A204.1 (cell line): ENCODE measurements at regions not wholly inside any gene's neighbourhood (a gene's known extent, or its start where the extent isn't known, plus 50 kb on each side); places are given as distances from the start of the nearest gene placed in this dataset.
A peak's percentile ranks its signal among the peaks of the same experiment; 100 is the strongest.
"Not testable (repeated sequence)": the region's sequence is repeated elsewhere in the genome, so short reads cannot be mapped to it uniquely, and the experiment has no call there.

ENCODE experiments used
- FAIRE-seq: peaks from 2 replicates; lab custom pipeline; 2012; peaks lifted over from hg19 to GRCh38; lab: Jason Lieb, UNC

DNA sequence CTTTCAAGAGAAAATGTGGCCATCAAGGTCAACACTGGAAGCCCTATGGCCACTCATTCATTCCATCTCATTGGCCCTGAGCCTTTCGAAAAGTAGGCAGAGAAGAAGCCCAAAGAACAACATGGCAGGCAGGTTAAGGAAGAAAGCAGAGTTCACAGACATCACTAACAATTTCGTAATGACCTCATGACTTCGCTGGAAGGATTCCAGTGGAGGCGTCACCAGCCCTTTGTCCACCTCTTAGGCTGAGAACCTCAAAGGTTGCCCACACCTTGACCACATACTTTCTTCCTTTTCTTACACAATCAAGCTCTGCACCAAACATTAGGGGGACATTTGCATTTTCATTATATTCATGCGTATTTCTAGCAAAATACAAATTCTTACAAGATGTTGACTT is 252.4 kb upstream of the PLGLB2 start:
- FAIRE-seq: not testable (repeated sequence)

DNA sequence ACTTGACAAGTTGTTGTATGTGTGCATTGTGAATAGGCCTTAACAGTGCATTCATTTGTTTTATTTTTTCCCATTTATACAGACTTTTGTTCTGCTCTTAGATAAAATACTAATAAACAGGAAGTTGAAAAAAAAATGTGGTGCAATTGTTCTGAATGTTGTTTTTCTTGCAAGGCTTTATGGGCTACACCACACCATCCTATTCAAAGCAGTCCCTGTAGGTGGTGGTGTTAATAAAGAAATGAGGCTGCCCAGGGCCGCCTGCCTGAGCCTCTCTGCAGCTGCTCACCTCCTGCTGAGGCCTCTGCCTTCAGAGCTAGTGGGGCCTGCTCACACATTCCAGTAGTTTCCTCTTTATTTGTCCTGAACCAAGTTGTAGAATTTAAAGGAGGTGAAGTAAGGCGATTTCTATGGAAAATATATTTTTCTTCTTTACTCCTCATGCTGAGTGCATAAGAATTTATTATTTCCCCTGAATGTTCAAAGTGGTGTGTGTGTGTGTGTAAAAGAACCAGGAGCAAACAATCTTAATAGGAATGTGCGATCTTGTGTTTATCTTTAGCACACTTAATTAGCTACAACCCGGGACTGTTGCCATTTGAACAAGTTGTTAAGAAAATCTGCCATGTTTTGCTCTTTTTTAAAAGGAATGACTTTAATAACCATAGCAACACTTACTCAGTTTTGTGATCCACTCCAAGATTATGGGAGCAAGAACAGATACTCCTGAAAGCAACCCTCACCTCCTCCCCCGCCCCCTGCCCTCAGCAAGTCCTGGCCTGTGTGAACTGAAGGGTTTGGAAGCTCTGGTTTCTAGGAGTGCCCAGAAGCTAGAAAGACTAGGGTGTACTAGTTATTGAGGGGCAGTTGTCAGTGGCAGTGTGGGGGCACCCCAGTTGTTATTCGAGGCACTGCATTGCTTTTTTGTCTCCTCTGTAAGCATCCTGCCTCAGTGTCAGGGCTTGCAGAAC is 251.6 kb upstream of the PLGLB2 start:
- not testable (repeated sequence) for FAIRE-seq

DNA sequence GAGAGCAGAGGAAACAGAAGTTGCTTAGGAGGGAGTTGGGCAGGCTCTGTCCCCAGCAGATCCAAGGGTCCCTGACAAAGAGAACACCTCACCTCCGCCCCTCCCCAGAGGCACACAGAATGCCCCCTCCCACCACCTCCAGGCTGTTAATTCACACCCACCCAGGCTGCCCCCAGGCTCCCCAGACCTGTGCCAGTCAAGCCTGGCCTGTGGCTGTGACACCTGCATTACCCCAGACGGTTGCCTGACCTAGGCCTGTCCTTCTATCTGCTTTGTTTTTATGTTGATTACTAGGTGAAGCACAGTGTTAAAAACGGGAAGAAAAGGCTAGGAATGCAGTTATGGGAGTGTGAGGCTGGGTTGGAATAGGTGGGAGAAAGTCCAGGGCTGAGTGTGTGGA is 250.8 kb upstream of the PLGLB2 start:
- FAIRE-seq: not testable (repeated sequence)

DNA sequence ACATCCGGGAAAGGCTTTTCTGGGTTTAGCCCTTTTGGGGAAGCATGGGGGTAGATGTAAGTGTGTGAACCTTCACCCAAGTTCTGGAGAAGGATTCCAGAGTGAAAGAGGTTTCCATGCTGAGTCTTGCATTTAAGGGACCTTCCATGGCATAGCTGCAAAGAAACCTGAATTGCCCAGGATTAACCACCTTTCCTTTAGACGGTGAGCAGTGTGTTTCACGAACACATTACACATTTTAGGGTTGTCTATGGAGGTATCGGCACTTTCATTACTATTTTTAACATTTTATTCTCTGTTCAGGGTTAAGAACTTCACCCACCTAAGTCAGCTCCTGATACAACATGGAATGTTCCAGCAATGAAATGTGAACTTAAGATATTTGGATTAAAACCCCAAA is 250.2 kb upstream of the PLGLB2 start:
- FAIRE-seq: not testable (repeated sequence)

DNA sequence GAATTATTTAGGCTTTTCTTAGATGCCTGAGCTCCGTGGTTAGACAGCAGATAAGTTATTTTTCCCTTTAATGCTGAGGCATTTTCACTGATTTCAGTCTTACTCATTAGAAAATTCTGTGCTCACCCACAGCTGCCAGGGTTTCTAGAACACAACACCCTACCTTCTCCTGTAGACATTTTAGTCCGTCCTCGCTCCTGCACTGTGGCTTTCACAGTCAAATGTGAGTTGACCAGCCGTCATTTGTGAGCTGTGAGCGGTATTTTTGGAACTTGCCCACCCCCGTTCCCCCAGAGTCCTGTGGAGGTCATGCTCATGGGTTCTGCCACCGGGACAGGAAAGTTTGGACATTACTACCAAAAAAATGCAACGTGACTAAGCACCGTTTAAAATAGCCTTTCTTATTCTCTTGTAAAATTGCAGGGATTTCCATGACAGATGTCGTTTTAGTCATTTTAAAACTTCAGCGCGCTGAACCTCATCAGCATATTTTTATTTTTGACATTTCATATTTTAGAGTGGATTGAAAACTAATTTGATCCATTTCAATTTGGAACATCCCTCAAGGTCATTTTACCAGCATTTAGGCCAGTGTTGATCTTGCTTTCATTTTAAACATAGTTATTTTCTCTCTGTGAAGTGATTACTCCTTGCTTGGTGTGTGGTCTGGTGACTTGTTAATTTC is 249.6 kb upstream of the PLGLB2 start:
- not testable (repeated sequence) for FAIRE-seq

DNA sequence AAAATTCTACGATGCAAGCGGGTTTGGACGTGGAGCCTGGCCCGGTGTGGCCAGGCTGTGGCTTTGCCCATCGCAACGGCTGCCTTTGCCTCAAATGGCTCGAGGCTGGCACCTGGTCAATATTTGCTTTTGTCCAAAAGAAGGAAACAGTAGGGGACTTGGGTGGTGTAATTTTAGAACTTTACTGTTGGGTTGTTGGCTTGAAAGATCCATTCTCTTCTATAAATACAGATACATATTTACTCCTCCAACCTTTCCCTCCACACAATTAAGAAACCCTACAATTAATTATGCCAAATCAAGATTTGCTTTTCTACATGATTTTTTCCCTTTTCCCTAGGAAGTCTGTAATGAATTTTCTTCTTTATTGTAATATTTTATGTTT is 249.0 kb upstream of the PLGLB2 start:
- FAIRE-seq: not testable (repeated sequence)

DNA sequence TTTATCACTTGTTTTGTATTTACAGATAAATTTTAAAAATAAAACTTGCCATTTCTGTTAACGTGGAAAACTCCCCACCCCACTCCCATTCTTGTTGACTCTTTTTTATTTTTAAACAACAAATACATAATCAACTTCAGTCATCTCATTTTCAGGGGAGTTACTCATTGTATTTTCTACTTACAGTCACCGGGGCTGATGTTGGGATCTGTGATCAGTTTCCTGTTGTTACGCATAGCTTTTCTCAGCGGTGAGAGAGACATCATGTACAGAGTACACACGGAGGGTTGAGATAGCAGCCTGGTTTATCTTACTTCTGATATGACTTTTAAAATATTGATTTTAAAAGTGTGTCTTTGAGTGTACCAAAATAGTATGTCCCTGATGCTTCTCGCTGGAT is 248.0 kb upstream of the PLGLB2 start:
- not testable (repeated sequence) for FAIRE-seq

DNA sequence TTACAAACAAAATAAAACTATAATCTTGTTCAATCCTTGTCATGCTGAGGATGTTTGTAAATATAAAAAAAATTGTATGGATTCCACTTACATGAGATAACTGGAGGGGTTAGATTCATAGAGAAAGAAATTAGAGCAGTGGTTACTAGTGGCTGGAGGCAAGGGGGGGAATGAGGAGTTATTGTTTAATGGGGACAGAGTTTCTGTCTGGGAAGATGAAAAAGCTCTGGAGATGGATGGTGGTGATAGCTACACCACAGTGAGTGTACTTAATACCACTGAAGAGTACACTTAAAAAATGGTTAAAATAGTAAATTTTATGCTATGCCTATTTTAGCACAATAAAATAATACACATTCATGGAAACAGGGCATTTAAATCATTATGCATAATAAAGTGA is 247.5 kb upstream of the PLGLB2 start:
- not testable (repeated sequence) for FAIRE-seq

DNA sequence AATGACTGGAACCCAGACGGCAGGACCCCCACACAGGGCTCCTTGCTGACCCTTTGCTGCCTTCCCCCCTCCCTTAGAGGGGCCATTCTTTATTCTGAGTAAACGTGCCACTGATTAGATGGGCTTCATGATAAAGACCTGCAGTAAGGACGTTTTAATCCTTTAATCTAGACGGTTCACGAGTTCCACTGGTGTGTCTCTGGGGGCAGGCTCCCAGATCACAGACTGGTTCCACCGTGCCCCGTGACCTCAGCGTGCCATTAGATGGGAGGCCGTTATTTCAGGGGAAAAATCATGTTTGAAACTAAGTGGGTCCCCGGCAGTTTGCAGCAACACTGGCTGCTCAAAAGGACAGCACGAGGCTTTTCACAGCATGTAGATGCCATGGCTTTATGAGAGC is 246.9 kb upstream of the PLGLB2 start:
- FAIRE-seq: not testable (repeated sequence)

DNA sequence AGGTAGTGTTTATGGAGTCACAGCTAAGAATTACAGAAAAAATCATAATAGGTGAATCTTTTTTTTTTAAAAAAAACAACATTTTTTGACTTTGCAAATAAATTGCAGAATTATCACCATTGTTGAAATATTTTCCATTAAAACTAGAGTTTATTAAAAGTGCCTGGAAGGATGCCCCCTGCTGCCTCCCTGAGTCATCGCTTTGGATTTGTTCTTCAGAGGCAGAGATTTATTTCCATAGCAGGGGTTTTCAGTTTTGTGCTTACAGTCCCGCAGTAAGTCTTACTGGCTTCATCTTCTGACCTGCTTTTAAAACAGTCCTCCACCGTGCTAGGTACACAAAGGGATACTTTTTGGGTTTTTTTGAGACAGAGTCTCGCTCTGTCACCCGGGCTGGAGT is 244.9 kb upstream of the PLGLB2 start:
- not testable (repeated sequence) for FAIRE-seq

DNA sequence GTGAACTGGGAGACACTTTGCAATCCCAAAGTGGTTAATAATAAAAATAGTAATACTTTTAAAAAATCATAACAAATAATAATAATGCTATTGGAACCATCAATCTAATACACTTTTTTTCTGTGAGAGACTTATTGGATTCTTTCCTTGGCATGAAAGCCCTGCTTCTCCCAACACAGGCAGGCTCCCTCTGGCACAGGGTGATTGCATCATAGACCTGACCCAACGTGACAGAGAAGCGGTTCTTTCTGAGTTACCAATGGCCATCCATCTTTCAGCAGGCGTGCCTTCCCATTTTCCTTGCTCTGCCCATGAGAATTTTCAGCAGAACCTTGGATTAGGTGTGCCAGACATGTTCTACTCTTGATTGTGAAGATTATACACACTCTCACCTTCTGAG is 242.6 kb upstream of the PLGLB2 start:
- FAIRE-seq: not testable (repeated sequence)

DNA sequence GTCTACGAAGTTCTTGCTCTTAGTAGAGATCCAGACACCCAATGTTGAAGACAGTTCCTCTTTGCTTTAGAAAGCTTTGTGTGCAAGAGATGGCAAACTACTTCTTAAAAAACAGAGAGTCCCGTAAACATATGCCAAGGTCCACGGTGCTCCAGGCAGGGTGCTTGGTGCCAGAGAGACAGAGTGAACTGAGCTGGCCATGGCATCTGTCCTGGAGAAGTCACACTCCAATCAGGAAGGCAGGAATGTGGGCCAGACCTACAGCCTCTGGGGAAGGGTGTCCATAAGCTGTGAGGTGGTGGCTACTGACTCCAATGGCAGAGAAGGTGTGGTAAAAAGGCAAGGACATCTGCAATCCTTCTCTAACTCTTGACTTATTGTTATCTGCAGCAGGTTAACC is 242.0 kb upstream of the PLGLB2 start:
- not testable (repeated sequence) for FAIRE-seq

DNA sequence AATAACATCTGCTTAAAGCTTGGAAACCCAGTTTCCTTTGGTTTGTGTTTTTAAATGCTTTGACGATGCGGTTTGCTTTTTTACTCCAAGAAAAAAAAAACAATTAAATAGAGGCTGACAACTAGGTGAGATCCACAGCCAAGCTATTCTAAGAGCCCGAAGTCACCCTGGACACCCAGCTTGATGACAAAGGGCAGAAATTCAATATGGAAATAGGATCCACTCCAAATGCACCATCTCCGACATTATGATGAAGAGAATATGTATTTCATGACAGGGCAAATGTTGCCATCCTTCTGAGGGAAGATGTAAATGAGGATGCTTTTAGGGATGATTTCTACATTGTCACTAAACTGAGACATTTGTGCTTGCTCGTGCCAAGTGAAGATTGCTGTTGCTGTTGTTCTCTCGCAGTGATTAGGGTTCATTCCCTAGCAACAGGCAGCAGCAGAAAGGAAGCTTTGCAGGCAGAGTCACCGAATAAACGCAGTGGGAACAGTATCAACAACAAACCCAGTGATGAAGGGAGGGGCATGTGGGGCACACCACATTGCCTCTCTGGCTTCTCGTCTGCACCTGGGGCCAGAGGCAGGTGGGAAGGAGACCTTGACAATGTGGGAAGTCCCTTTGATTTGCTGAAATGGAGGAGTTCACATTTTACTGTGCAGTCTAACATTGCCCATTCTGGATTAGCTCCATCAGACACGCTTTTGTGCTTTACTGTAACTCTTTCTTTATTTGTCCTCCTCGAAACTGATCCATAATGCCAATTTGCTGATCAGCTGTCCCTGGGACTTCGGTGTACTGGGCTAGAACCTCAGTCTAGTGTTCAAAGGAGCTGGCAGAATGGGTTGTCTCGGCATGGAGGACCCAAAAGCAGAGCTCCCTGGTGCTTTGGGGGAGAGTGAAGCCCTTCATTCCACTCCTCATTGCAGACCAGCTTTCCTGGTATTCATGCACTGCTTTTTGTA is 240.2 kb upstream of the PLGLB2 start:
- not testable (repeated sequence) for FAIRE-seq

DNA sequence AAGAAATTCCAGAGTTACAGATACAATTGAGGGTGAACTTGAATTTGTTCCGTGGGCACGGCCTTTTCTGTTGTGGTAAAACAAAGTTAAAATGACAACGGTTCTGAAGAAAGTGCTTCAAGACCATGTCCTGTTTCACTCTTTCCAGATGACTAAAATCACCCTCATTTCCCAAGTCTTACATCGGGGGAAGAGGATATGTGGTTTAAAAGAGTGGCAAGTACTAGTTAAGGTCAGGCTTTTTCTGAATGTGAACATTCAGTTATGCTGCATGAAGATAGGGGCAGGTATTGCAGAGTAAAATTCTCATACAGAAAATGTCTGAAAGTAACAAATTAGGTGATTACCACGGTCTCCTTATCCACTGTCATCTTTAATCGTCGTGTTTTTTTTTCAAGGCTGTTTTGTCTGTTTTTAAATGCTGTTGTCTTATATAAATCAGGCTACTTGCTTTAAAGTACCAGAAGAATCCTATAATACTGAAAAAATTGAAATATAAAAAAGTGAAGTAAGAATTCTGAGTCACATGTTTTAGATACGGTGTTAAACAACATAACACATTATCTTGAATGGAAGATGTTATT is 236.6 kb upstream of the PLGLB2 start:
- peak; percentile 16 for FAIRE-seq

DNA sequence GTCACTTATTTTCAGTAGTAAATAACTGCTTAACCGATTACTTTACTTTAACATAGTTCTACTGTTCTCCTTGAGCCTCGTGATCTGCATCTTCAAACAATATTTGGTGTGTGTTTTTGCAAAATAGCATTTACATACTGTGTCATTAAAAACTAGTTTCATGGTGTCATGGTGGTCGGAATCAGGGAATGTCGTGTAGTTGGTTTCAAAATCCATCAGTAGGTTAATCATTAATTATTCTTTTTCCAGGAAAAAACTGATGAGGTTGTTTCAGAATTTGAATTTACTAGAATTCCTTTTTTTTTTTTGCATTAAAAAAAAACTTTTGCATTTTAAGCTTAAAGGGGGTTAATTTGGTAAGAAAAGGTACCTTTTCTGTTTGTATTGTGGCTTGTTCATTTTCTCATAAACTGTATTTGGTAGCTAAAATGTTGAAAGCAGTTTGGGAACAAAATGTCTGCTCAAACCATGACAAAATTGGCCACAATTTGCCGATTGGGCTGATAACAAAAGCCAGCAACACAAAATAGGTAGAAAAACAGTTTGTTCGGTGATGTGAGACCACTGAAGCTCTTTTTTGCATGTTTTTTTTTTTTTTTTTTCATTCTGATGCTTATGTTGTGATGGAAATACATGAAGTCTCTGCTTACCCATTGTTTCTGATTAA is 234.9 kb upstream of the PLGLB2 start:
- FAIRE-seq: not testable (repeated sequence)

DNA sequence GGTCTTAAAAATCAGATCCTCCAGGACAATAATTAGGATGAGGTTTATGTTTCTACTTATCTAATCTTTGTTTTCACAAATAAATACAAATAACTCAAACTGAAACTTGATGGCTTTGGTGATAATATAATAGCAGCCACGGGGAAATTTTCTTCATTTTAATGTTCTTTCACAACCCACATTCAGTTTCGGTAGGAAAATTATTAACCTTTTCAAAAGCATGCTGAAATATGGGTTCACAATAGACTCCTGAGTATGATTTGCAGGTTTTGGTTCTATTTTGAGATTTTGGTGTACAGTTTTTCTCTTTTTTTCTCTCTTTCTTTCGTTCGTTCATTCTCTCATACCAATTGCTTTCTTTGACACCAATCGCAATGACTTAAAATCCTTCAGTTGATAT is 233.9 kb upstream of the PLGLB2 start:
- not testable (repeated sequence) for FAIRE-seq

DNA sequence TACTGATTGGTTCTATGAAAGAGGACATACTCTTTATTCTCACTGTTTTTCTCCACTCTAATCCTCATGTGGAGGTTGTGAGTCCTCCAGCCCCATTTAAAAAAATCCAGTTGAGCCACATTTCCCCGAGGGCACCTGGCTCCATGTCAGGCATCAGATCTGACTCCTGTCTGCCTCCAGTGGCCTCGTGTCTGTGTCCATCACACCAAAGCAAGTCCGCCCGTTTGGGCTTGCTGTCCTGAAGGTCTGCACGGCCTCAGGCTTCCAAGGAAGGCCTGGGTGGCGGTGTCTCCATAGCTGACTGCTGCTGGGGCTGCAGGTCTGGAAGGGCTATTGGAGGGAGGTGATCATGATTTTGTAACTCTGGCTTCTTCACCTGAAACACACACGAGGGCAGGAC is 233.4 kb upstream of the PLGLB2 start:
- FAIRE-seq: not testable (repeated sequence)

DNA sequence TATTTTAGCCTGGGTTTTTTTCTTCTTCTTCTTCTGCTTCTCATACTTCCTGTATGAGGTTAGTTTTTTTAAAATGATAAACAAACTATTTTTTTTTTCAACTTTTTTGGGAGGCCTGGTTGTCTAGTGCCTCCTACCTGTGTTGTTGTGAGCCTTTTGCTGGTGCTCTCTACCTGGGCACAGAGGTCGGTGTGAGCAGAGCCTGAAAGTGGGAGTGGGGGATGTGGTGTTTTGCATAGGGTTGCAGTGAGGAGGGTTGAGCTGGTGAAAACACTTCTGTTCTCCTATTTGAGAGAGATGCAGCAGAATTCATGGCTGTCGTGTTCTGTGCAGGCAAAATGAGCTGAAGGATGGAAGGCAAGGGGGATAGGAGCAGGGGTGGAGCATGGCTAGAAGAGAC is 232.7 kb upstream of the PLGLB2 start:
- not testable (repeated sequence) for FAIRE-seq

DNA sequence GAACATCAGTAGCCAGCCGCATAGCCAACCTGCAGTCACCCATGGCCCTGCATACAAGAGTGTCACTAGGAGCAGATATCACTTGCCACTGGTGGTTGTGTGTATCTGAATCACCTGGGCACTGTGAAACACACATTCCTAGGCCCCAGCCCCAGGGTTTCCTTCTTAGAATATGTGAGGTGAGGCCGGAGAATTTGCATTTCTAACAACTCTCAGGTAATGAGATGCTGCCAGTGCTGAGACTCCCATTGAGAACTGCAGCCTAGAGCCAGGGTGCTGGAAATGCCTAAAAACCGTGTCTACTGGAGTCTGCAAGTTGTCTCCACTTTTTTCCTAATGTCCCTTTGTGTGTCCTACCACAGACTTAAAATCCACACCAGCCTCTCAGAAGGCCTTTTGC is 232.0 kb upstream of the PLGLB2 start:
- not testable (repeated sequence) for FAIRE-seq

DNA sequence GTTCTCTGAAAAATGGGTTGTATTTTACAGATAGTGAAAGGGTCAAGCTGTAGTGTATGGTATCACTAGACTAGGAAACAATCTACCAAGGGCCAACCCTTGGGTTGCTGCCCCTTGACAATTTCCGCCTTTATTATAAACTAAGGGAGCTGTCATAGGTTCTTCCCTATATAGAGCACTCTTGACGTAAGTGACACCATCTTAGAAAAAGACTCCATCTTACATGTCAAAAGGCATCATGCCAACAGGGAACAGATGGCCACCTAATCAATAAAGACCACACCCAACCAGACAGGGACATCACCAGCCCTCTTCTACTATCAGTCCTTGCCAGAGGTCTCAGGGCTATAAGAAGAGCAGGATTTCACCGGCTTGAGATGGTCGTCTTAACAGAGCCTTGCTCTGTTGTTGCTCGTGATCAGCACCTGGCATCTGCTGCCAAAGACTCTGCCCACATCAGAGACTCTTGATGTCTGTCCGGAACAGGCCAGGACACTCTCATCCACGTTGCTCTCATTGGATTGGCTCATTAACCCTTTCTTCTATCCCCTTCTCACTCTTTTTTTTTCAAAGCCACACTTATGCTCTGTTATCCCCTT is 231.4 kb upstream of the PLGLB2 start:
- not testable (repeated sequence) for FAIRE-seq

DNA sequence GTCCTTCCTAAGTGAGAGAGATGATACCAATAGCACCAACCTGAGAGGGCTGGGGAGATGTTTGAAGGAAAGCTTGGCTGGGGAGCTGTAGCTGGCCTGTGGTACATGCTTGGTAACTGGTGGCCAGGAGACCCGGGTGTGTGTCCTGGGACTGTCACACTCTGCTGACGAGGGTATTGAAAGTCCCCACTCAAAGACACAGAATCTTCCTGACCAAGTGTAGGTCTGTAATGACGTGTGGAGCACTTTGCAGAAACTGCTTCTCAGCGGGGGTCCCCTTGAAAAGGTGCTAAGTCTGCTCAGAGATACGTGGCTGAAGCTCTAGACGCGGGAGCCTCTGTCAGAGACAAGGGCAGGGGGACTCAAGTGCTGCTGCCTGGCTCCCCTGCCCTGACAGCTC is 230.4 kb upstream of the PLGLB2 start:
- FAIRE-seq: not testable (repeated sequence)
